BE2C (cell line): ENCODE measurements at regions not wholly inside any gene's neighbourhood (a gene's known extent, or its start where the extent isn't known, plus 50 kb on each side); places are given as distances from the start of the nearest gene placed in this dataset.

Source experiments
- DNase-seq: peaks from one replicate; pipeline ENCODE4 v3.0.0-alpha.2; 2020
- H3K27me3 ChIP-seq: fragments of 250-450 bp; sonication (Bioruptor Pico); 2 replicates; pipeline ENCODE4 v1.5.1; 2020; ENCODE audit warnings: mild to moderate bottlenecking
- H3K36me3 ChIP-seq: fragments of 250-450 bp; sonication (Bioruptor Pico); 2 replicates; pipeline ENCODE4 v1.5.1; 2020; ENCODE audit warnings: mild to moderate bottlenecking
- H3K4me1 ChIP-seq: fragments of 250-450 bp; sonication (Bioruptor Pico); 2 replicates; pipeline ENCODE4 v1.5.1; 2020
- H3K4me3 ChIP-seq: 2 replicates; pipeline ENCODE4 v1.5.1; 2011; ENCODE audit warnings: low read depth, low read length
- H3K9me3 ChIP-seq: fragments of 250-450 bp; sonication (Bioruptor Pico); 2 replicates; pipeline ENCODE4 v1.5.1; 2020
- TF ChIP-seq, protein P1 (sequence below): IDR thresholded peaks from 2 replicates; pipeline ENCODE4 v1.5.1; 2012; ENCODE audit warnings: mild to moderate bottlenecking, low read depth, low read length

GRCh38 chr15:25600751-25601150 is 161.9 kb upstream of the UBE3A start:
- H3K9me3 ChIP-seq, result no peaks in the 10 kb centered on the region
- H3K36me3 ChIP-seq, result no peaks in the 10 kb centered on the region
- H3K27me3 ChIP-seq, result no peaks in the 10 kb centered on the region
- H3K4me3 ChIP-seq, result no peak overlapping the region
- DNase-seq, result no peak
- TF ChIP-seq, protein P1, sequence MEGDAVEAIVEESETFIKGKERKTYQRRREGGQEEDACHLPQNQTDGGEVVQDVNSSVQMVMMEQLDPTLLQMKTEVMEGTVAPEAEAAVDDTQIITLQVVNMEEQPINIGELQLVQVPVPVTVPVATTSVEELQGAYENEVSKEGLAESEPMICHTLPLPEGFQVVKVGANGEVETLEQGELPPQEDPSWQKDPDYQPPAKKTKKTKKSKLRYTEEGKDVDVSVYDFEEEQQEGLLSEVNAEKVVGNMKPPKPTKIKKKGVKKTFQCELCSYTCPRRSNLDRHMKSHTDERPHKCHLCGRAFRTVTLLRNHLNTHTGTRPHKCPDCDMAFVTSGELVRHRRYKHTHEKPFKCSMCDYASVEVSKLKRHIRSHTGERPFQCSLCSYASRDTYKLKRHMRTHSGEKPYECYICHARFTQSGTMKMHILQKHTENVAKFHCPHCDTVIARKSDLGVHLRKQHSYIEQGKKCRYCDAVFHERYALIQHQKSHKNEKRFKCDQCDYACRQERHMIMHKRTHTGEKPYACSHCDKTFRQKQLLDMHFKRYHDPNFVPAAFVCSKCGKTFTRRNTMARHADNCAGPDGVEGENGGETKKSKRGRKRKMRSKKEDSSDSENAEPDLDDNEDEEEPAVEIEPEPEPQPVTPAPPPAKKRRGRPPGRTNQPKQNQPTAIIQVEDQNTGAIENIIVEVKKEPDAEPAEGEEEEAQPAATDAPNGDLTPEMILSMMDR, result no peak
- no peaks in the 10 kb centered on the region for H3K4me1 ChIP-seq

DNA sequence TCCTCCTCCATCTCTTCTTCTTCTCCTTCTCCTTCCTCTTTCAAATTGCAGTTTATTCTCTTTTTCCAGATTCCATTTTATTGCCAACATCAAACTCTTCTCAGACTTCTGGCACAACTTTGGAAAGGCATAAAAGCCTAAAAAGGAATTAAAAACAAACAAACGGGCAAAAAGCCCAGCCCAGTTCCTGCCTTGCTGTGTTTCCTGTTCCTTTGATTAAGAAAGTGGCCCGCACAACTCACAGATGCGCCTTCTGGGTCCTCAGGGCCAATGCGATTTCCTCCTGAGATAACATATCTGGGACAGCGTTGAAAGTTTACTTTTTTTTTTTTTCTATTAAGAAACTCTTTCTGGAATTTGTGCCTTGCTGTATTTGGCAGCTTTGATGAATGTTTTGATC is 158.7 kb upstream of the UBE3A start:
- no peaks in the 10 kb centered on the region for H3K9me3 ChIP-seq
- no peaks in the 10 kb centered on the region for H3K4me1 ChIP-seq
- H3K36me3 ChIP-seq, result no peaks in the 10 kb centered on the region
- H3K4me3 ChIP-seq, result no peak overlapping the region
- TF ChIP-seq, protein P1, result no peak
- H3K27me3 ChIP-seq, result no peaks in the 10 kb centered on the region
- no peak for DNase-seq

DNA sequence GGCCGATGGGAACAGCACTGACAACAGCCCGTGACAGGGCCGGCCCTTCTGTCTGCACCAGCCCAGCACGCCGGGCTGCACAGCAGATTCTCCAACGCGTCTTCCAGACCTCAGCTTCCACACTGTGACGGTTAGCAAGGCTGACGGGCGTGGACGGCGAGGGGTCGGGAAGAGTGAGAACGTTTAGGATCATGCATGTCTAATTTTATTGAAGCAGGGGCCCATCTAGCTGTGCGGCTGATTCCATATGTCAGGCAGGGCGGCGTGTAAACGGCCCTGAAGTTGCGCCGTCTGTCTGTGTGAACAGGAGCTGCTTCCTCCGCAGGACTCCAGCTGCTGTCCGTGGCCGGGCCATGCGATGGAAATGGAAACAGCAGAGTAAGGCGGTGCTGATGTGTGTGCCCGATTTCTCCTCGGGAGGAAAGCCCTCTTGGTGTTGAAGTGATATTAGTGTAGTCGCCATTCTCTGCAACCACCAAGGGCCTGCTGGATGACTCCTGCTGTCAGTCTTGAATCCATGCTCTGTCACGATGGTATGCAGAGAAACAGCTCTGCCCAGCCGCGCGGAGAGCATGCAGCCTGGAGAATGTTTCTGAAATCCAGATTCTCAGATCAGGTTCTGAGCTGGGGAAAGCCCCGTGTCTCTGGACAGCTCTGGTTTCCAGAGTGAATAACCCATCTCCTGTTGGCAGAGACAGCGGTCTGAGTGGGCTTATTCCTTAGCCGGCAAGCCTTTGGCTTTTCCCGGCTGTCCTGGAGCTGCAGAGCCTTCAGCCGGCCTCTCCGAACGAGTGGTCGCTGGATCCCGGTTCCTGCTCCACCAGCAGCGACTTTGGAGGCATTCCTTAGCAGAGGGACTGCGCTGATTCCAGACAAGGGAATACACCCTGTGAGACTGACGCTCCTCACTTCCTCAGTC is 158.1 kb upstream of the UBE3A start:
- Histone ChIP-seq H3K4me3 (no peak overlapping the region), H3K4me1 (no peaks in the 10 kb centered on the region), H3K27me3 (no peaks in the 10 kb centered on the region), H3K36me3 (no peaks in the 10 kb centered on the region), H3K9me3 (no peaks in the 10 kb centered on the region)
- TF ChIP-seq, protein P1, result no peak
- no peak for DNase-seq

DNA sequence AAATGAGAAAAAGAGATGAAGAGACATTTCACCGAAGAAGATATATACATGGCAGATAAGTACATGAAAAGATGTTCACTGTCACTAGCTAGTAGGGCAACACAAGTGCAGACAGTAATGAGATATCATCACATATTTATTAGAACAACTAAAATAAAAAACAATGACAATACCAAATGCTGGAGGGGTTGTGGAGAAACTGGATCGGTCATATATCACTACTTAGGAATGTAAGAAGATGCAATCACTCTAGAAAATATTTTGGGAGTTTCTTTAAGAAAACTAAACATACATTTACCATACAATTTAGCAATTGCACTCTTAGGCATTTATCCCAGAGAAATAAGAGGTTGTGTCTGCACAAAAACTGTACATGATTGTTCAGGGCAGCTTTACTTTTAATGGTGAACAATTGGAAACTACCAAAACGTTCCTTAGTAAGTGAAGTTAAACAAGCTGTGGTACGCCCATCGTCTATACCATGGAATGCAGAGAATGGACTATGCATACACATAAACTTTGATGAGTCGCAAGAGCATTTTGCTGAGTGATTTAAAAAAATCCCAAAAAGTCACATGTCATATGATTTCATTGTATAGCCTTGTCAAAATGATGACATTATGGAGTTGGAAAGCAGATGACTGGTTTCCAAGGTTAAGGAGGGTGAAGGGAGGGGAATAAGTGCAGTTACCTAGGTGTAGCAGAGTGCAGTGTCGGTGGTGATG is 149.0 kb upstream of the UBE3A start:
- Histone ChIP-seq H3K27me3 (no peaks in the 10 kb centered on the region), H3K9me3 (no peaks in the 10 kb centered on the region; the same call in 1 of the 2 replicates), H3K36me3 (no peaks in the 10 kb centered on the region), H3K4me1 (no peaks in the 10 kb centered on the region), H3K4me3 (no peak overlapping the region)
- TF ChIP-seq, protein P1, result no peak
- DNase-seq, result no peak

GRCh38 chr15:25582886-25583285 is 144.1 kb upstream of the UBE3A start:
- Histone ChIP-seq H3K9me3 (no peaks in the 10 kb centered on the region; the same call in 1 of the 2 replicates), H3K27me3 (no peaks in the 10 kb centered on the region)
- DNase-seq, result no peak

More at GRCh38 chr15:25582886-25583285, 144.1 kb upstream of the UBE3A start:
- no peaks in the 10 kb centered on the region for H3K4me1 ChIP-seq
- no peak overlapping the region for H3K4me3 ChIP-seq
- TF ChIP-seq, protein P1, result no peak
- no peaks in the 10 kb centered on the region for H3K36me3 ChIP-seq
